ENCODE measurements at regions not wholly inside any gene's neighbourhood (a gene's known extent, or its start where the extent isn't known, plus 50 kb on each side); places are given as distances from the start of the nearest gene placed in this dataset.

DNA sequence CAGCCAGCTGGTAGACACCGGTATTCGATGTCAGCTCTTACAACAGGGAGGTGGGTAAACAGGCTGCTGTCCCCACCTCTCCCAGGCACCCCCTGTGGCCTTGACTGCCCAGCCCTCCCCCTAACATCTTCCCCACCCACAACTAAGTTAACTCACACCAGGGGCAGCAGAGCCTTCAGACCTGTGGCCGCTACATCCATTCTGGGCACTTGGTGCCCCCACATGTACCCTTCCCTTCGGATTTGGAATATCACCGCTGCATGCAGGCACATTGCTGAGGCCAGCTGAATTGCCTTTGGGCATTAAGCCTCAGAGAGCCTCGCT, 130.3 kb downstream of the MYCN start:
- TF ChIP-seq, protein P1, sequence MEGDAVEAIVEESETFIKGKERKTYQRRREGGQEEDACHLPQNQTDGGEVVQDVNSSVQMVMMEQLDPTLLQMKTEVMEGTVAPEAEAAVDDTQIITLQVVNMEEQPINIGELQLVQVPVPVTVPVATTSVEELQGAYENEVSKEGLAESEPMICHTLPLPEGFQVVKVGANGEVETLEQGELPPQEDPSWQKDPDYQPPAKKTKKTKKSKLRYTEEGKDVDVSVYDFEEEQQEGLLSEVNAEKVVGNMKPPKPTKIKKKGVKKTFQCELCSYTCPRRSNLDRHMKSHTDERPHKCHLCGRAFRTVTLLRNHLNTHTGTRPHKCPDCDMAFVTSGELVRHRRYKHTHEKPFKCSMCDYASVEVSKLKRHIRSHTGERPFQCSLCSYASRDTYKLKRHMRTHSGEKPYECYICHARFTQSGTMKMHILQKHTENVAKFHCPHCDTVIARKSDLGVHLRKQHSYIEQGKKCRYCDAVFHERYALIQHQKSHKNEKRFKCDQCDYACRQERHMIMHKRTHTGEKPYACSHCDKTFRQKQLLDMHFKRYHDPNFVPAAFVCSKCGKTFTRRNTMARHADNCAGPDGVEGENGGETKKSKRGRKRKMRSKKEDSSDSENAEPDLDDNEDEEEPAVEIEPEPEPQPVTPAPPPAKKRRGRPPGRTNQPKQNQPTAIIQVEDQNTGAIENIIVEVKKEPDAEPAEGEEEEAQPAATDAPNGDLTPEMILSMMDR (IDR thresholded peaks at IDR 0.05; ENCODE audit: low read depth, low read length), result no peak
- TF ChIP-seq, protein P2, sequence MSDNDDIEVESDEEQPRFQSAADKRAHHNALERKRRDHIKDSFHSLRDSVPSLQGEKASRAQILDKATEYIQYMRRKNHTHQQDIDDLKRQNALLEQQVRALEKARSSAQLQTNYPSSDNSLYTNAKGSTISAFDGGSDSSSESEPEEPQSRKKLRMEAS (IDR thresholded peaks at IDR 0.05; ENCODE audit: low read depth, low read length), result no peak

All from NB4 (cell line).